Amygdala (tissue), 56 donors: ENCODE measurements at regions not wholly inside any gene's neighbourhood (a gene's known extent, or its start where the extent isn't known, plus 50 kb on each side); places are given as distances from the start of the nearest gene placed in this dataset.
A peak's percentile ranks its signal among the peaks of the same experiment; 100 is the strongest.
"Not testable (repeated sequence)": the region's sequence is repeated elsewhere in the genome, so short reads cannot be mapped to it uniquely, and the experiment has no call there.

Experiments
- DNase-seq, 56 donors: peaks; one replicate each; lab custom pipeline; 2025; lab: John Stamatoyannopoulos, UW

- DNase-seq: peak in 1 of 56 donors; percentile 1
These were observed 86.4 kb upstream of the SEZ6L start for GRCh38 chr22:26082866-26083265.

GRCh38 chr22:26086359-26086758 lies 82.9 kb upstream of the SEZ6L start:
- no peak for DNase-seq

DNA sequence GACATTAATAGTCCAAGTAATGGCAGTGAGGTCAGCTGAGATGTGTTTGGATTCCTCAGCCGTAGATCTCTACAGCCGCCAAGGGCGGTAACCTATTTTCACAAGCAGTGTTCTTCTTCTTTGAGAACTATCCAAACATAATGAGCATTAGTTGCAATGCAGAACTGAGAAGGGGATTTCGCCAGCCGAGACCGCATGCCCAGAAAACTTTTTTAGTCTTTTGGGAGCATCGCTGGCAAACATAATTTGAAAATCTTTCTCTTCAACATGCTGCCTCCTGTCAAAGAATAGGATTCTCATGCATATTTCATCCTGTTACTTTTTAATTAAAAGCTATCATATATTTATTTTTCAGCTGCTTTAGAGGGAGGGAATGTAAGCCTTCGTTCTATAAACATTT lies 81.4 kb upstream of the SEZ6L start:
- no peak for DNase-seq

DNA sequence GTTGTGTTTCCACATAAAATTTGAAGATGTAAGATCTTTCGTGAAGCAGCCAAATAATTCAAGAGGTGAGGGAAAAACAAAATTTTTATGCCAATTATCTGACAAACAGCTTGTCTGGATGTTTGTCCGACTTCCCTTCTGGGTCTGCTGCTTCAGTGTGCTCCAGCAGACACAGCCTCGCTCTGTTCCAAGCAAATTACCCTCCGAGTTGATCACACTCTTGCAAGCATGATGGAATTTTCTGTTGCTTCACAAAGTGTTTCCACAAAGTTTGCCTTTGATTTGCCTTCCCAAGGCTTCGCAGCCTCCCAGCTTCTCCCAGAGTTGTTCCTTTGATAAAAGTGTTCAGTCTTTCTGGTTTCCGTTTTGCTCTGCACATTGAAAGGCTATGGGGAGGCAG lies 78.4 kb upstream of the SEZ6L start:
- no peak for DNase-seq

GRCh38 chr22:26094497-26094896 lies 74.8 kb upstream of the SEZ6L start:
- not testable (repeated sequence) for DNase-seq

- DNase-seq: no peak
These were observed 73.9 kb upstream of the SEZ6L start for GRCh38 chr22:26095256-26095956.

DNA sequence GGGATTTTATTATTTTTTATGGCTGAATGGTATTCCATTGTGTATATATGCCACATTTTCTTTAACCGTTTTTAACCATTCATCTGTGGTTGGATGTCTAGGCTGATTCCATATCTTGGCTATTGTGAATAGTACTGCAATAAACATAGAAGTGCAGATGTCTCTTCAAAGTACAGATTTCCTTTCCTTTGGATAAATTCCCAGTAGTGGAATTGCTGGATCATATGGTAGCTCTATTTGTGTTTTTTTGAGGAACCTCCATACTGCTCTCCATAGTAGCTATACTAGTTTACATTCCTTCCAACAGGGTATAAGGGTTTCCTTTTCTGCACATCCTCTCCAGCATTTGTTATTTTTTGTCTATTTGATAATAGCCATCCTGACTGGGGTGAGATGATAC lies 71.9 kb upstream of the SEZ6L start:
- DNase-seq: no peak

DNA sequence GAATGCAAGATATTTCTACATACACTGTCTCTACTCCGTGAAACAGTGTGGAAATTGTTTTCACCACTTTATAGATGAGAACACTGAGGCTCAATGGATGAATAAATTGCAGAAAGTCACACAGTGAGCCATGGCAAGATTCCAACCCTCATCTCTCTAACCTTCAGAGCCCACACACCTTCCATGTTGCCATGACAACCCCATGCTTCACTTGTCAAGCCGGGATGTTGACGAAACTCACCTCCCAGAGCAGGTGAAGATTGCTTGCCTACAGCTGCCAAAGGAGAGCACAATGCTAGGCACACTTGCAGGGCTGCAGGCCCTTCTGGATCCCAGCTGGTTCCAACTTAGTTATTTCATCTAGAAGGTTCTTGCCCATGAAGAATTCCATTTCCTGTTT lies 71.4 kb upstream of the SEZ6L start:
- no peak for DNase-seq

- DNase-seq: no peak
These were observed 66.2 kb upstream of the SEZ6L start for GRCh38 chr22:26103023-26103422.

DNA sequence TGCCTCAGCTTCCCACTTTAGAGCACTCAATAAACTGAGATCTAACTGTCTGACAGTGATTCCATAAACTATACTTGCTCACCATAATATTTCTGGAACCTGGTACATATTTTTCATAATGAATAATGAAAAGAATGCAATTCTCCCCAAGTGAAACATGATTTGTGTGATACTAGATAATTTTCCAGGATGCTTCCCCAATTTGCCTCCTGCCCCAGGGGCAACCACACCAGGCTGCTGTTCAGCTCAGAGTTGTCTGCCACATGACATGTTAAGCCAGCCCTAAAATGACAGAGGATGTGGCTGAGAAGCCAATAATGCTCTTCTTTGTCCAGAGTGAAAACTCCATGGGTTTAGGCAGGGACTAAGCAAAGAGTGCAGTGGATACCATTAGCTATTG lies 62.9 kb upstream of the SEZ6L start:
- no peak for DNase-seq

- DNase-seq: peak in 8 of 56 donors; percentile 2 to 37 (median 6)
These were observed 59.5 kb upstream of the SEZ6L start for GRCh38 chr22:26109686-26110315.

GRCh38 chr22:26114826-26115225 lies 54.4 kb upstream of the SEZ6L start:
- no peak for DNase-seq

DNA sequence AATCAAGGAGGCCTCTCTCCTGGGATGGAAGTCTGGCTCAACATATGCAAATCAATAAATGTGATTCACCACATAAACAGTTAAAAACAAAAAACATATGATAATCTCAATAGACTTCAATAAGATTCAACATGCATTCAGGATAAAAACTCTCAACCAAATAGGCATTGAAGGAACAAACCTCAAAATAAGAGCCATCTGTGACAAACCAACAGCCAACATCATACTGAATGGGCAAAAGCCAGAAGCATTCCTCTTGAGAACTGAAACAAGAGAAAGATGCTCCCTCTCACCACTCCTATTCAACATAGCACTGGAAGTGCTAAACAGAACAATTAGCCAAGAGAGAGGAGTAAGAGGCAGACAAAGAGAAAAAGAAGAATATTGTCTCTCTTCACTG lies 54.0 kb upstream of the SEZ6L start:
- no peak for DNase-seq
